ENCODE measurements at regions not wholly inside any gene's neighbourhood (a gene's known extent, or its start where the extent isn't known, plus 50 kb on each side); places are given as distances from the start of the nearest gene placed in this dataset.

GRCh38 chr19:13637664-13638063 is 126.7 kb upstream of the MRI1 start:
- no peaks in the 10 kb centered on the region for H3K9me3 ChIP-seq (ENCODE audit: low read length)
- POLR2A ChIA-PET: no interaction called here
- DNase-seq (ENCODE audit: low spot score) (no peak), ATAC-seq (no peak), FAIRE-seq (no peak)
- no peak overlapping the region for H2AFZ ChIP-seq (ENCODE audit: low read length)
- intact Hi-C loops (cut with micrococcal nuclease; ENCODE audit: unreplicated experiment) (no loop called here), in situ Hi-C loops (cut with HindIII; ENCODE audit: extremely low pct_ligation_motif_present, low pct_unique_long_range_greater_than_20kb) (no loop called here)
- WGBS (ENCODE audit: low lambda C conversion rate): 10% methylated on average over 6 of the region's 6 CpGs
- H3K27me3 ChIP-seq (ENCODE audit: control insufficient read depth in 1 of 2, insufficient read depth in 2 of 2, low read length in 2 of 2): no peaks in the 10 kb centered on the region
- no peak for TF ChIP-seq ZNF558 (CRISPR knock-in tag; IDR thresholded peaks at IDR 0.05; ENCODE audit: borderline replicate concordance)
- TF ChIP-seq SNAPC2 (CRISPR knock-in tag; IDR thresholded peaks at IDR 0.05): no peak
- no peak for TF ChIP-seq U2AF1 (optimal IDR thresholded peaks at IDR 0.05; ENCODE audit: low read depth, low read length)
- no peak for TF ChIP-seq ZNF839 (CRISPR knock-in tag; IDR thresholded peaks at IDR 0.05; ENCODE audit: borderline replicate concordance)
- TF ChIP-seq ZNF674 (CRISPR knock-in tag; IDR thresholded peaks at IDR 0.05; ENCODE audit: low read depth): no peak
- no peak for TF ChIP-seq ARID2 (CRISPR knock-in tag; IDR thresholded peaks at IDR 0.05; ENCODE audit: borderline replicate concordance)
- TF ChIP-seq, protein P1, sequence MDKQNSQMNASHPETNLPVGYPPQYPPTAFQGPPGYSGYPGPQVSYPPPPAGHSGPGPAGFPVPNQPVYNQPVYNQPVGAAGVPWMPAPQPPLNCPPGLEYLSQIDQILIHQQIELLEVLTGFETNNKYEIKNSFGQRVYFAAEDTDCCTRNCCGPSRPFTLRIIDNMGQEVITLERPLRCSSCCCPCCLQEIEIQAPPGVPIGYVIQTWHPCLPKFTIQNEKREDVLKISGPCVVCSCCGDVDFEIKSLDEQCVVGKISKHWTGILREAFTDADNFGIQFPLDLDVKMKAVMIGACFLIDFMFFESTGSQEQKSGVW (CRISPR knock-in tag; IDR thresholded peaks at IDR 0.05; ENCODE audit: borderline replicate concordance): no peak
- no peak for TF ChIP-seq PHF21A (CRISPR knock-in tag; IDR thresholded peaks at IDR 0.05)
- peaks cover 13% of the 10 kb centered on the region for H3K4me1 ChIP-seq (ENCODE audit: insufficient read depth, low read length)
- CTCF ChIA-PET (ENCODE audit: low intra/inter-chr PET ratio, low total read pairs): no interaction called here
- no peak overlapping the region for H3K4me2 ChIP-seq (ENCODE audit: low read depth, low read length)
- H4K20me1 ChIP-seq (ENCODE audit: insufficient read depth, low read length): no peaks in the 10 kb centered on the region
- no peaks in the 10 kb centered on the region for H3K79me2 ChIP-seq (ENCODE audit: insufficient read depth, low read length)
- BruUV-seq (replicated peaks): no TSS peak
- H3K9ac ChIP-seq (ENCODE audit: insufficient read depth, low read depth, low read length): no peak overlapping the region
- H3K4me3 ChIP-seq (replicated peaks in 1 of 3; ENCODE audit: insufficient read depth in 1 of 3, low read depth in 2 of 3, low read length in 3 of 3): no peak overlapping the region
- no peaks in the 10 kb centered on the region for H3K36me3 ChIP-seq (replicated peaks in 1 of 2; ENCODE audit: control insufficient read depth in 1 of 2, insufficient read depth in 2 of 2, low read length in 2 of 2)
- no peak overlapping the region for H3K27ac ChIP-seq (ENCODE audit: extremely low read length, insufficient read depth, low read length)

DNA sequence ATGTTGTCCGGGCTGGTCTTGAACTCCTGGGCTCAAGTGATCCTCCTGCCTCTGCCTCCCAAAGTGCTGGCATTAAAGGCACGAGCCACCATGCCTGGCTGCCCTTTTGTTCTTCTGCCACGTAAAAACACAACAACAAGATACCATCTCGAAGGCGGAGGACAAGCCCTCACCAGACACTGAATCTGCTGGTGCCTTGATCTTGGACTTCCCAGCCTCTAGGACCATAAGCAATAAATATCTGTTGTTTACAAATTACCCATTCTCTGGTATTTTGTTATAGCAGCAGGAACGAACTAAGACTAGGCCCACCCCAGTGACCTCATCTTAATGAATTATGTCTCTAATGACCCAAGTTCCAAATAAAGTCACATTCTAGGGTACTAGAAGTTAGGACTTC is 128.4 kb upstream of the CACNA1A start:
- H4K20me1 ChIP-seq (ENCODE audit: insufficient read depth, low read length): no peaks in the 10 kb centered on the region
- in situ Hi-C loops (cut with HindIII; ENCODE audit: extremely low pct_ligation_motif_present, low pct_unique_long_range_greater_than_20kb) (no loop called here), intact Hi-C loops (cut with micrococcal nuclease; ENCODE audit: unreplicated experiment) (no loop called here)
- H2AFZ ChIP-seq (ENCODE audit: low read length): no peak overlapping the region
- no peaks in the 10 kb centered on the region for H3K9me3 ChIP-seq (ENCODE audit: low read length)
- peaks cover 16% of the 10 kb centered on the region for H3K4me1 ChIP-seq (ENCODE audit: insufficient read depth, low read length)
- H3K79me2 ChIP-seq (ENCODE audit: insufficient read depth, low read length): no peaks in the 10 kb centered on the region
- ChIA-PET CTCF (ENCODE audit: low intra/inter-chr PET ratio, low total read pairs) (no interaction called here), POLR2A (no interaction called here)
- no peaks in the 10 kb centered on the region for H3K36me3 ChIP-seq (replicated peaks in 1 of 2; ENCODE audit: control insufficient read depth in 1 of 2, insufficient read depth in 2 of 2, low read length in 2 of 2)
- no peak for TF ChIP-seq DNMT3B (CRISPR knock-in tag; conservative IDR thresholded peaks at IDR 0.05)
- TF ChIP-seq BCL6 (CRISPR knock-in tag; IDR thresholded peaks at IDR 0.05): no peak
- TF ChIP-seq ZNF343 (CRISPR knock-in tag; IDR thresholded peaks at IDR 0.05): no peak
- TF ChIP-seq ZNF12 (CRISPR knock-in tag; IDR thresholded peaks at IDR 0.05): 0 out of 2 replicates have a peak, but pooled peaks have one; percentile 34
- no peak for TF ChIP-seq ZNF772 (CRISPR knock-in tag; IDR thresholded peaks at IDR 0.05)
- peak; percentile 93 for TF ChIP-seq ZNF564 (CRISPR knock-in tag; IDR thresholded peaks at IDR 0.05)
- no peak for TF ChIP-seq ZNF263 (CRISPR knock-in tag; IDR thresholded peaks at IDR 0.05)
- no peak for TF ChIP-seq ZBTB49 (CRISPR knock-in tag; IDR thresholded peaks at IDR 0.05; ENCODE audit: borderline replicate concordance)
- no peak for TF ChIP-seq SP1 (IDR thresholded peaks at IDR 0.05)
- TF ChIP-seq SP1 (CRISPR knock-in tag; IDR thresholded peaks at IDR 0.05): no peak
- peaks cover 0 to 3% of the 10 kb centered on the region in 2 experiments; a peak in 1 of 5 replicates for H3K27me3 ChIP-seq (ENCODE audit: control insufficient read depth in 1 of 2, insufficient read depth in 2 of 2, low read length in 2 of 2)
- no peak overlapping the region for H3K4me3 ChIP-seq (replicated peaks in 1 of 3; ENCODE audit: insufficient read depth in 1 of 3, low read depth in 2 of 3, low read length in 3 of 3)
- no peak overlapping the region for H3K27ac ChIP-seq (ENCODE audit: extremely low read length, insufficient read depth, low read length)
- ATAC-seq: no peak
- H3K9ac ChIP-seq (ENCODE audit: insufficient read depth, low read depth, low read length): no peak overlapping the region
- no peak for DNase-seq (ENCODE audit: low spot score)
- H3K4me2 ChIP-seq (ENCODE audit: low read depth, low read length): no peak overlapping the region
- WGBS (ENCODE audit: low lambda C conversion rate): 36% methylated on average over 6 of the region's 6 CpGs
- no peak for FAIRE-seq
- BruUV-seq (replicated peaks): no TSS peak

Data from HepG2 (cell line).